A673 (cell line): ENCODE measurements at regions not wholly inside any gene's neighbourhood (a gene's known extent, or its start where the extent isn't known, plus 50 kb on each side); places are given as distances from the start of the nearest gene placed in this dataset.

Experiments used
- EZH2 ChIP-seq: fragments of 200-600 bp; sonication (generic); IDR thresholded peaks from 2 replicates; pipeline ENCODE4 v1.6.1; 2017; ENCODE audit warnings: borderline replicate concordance, low read depth, mild to moderate bottlenecking, mixed read lengths, antibody characterized with exemption, low read length; ENCODE audit not compliant: poor library complexity, severe bottlenecking
- TF ChIP-seq, protein P1 (sequence below): fragments of 300-800, 200-600 bp; sonication (generic); conservative IDR thresholded peaks from 2 replicates; pipeline ENCODE4 v1.5.1; 2017; ENCODE audit warnings: low read depth, mild to moderate bottlenecking, antibody characterized with exemption, low read length, moderate library complexity, mixed read lengths

DNA sequence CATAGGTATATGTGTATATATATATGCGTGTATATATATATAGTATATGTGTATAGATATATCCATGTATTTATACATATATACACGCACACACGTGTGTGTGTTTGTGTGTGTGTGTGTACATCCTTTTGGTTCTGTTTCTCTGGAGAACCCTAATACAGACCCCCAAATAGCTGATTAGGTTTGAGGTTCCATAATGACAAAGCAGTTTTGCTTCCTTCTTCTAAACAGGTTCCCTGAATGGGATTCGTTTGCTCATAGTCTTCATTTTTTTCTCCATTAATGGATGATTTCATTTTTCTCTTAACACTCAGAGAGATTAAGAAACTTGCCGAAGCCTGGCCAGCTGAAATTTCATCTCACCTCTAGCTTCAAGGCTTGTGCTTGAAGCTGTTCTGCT is 234.0 kb upstream of the BCOR start:
- TF ChIP-seq, protein P1, sequence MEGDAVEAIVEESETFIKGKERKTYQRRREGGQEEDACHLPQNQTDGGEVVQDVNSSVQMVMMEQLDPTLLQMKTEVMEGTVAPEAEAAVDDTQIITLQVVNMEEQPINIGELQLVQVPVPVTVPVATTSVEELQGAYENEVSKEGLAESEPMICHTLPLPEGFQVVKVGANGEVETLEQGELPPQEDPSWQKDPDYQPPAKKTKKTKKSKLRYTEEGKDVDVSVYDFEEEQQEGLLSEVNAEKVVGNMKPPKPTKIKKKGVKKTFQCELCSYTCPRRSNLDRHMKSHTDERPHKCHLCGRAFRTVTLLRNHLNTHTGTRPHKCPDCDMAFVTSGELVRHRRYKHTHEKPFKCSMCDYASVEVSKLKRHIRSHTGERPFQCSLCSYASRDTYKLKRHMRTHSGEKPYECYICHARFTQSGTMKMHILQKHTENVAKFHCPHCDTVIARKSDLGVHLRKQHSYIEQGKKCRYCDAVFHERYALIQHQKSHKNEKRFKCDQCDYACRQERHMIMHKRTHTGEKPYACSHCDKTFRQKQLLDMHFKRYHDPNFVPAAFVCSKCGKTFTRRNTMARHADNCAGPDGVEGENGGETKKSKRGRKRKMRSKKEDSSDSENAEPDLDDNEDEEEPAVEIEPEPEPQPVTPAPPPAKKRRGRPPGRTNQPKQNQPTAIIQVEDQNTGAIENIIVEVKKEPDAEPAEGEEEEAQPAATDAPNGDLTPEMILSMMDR: no peak
- no peak for TF ChIP-seq EZH2
